GM21737 (cell line): ENCODE measurements at regions not wholly inside any gene's neighbourhood (a gene's known extent, or its start where the extent isn't known, plus 50 kb on each side); places are given as distances from the start of the nearest gene placed in this dataset.
"Not testable (repeated sequence)": the region's sequence is repeated elsewhere in the genome, so short reads cannot be mapped to it uniquely, and the experiment has no call there.

ENCODE experiments used
- ATAC-seq: cut with Tn5 transposase; IDR thresholded peaks from one replicate; pipeline ENCODE4 v1.9.1; 2021; ENCODE audit warnings: mild to moderate bottlenecking, moderate library complexity; ENCODE audit not compliant: unreplicated experiment

GRCh38 chr3:98644168-98644567 is 50.8 kb upstream of the CPOX start:
- no peak for ATAC-seq

- no peak for ATAC-seq
These were observed 51.6 kb upstream of the CPOX start for GRCh38 chr3:98645039-98645438.

GRCh38 chr3:98646680-98647079 is 53.3 kb upstream of the CPOX start:
- no peak for ATAC-seq

GRCh38 chr3:98647197-98647596 is 53.8 kb upstream of the CPOX start:
- no peak for ATAC-seq

GRCh38 chr3:98650971-98651779 is 57.8 kb upstream of the CPOX start:
- ATAC-seq: no peak

GRCh38 chr3:98651780-98652077 is 58.3 kb upstream of the CPOX start:
- ATAC-seq: no peak

GRCh38 chr3:98655666-98656065 is 62.3 kb upstream of the CPOX start:
- ATAC-seq: no peak

- ATAC-seq: peak; percentile 90
These were observed 64.0 kb upstream of the CPOX start for GRCh38 chr3:98657457-98657856.

- ATAC-seq: no peak
These were observed 69.3 kb upstream of the CPOX start for GRCh38 chr3:98662699-98663098.

- no peak for ATAC-seq
These were observed 76.6 kb upstream of the CPOX start for GRCh38 chr3:98670020-98670419.

- no peak for ATAC-seq
These were observed 83.2 kb upstream of the ST3GAL6 start for GRCh38 chr3:98679986-98680385.

- no peak for ATAC-seq
These were observed 82.4 kb upstream of the ST3GAL6 start for GRCh38 chr3:98680723-98681122.

GRCh38 chr3:98681486-98681885 is 81.7 kb upstream of the ST3GAL6 start:
- ATAC-seq: no peak

GRCh38 chr3:98682391-98682790 is 80.7 kb upstream of the ST3GAL6 start:
- not testable (repeated sequence) for ATAC-seq

- ATAC-seq: no peak
These were observed 74.8 kb upstream of the ST3GAL6 start for GRCh38 chr3:98688363-98688762.

GRCh38 chr3:98690876-98691275 is 72.3 kb upstream of the ST3GAL6 start:
- ATAC-seq: no peak

- ATAC-seq: no peak
These were observed 71.2 kb upstream of the ST3GAL6 start for GRCh38 chr3:98691897-98692296.

- ATAC-seq: no peak
These were observed 70.2 kb upstream of the ST3GAL6 start for GRCh38 chr3:98692787-98693473.

GRCh38 chr3:98695796-98696195 is 67.3 kb upstream of the ST3GAL6 start:
- ATAC-seq: no peak

GRCh38 chr3:98696296-98696695 is 66.8 kb upstream of the ST3GAL6 start:
- not testable (repeated sequence) for ATAC-seq

GRCh38 chr3:98697225-98697624 is 65.9 kb upstream of the ST3GAL6 start:
- ATAC-seq: no peak

- no peak for ATAC-seq
These were observed 64.0 kb upstream of the ST3GAL6 start for GRCh38 chr3:98699132-98699531.
